ENCODE measurements at regions not wholly inside any gene's neighbourhood (a gene's known extent, or its start where the extent isn't known, plus 50 kb on each side); places are given as distances from the start of the nearest gene placed in this dataset.

GRCh38 chr16:80277182-80277581 lies 263.6 kb upstream of the DYNLRB2 start:
- no peak for TF ChIP-seq POLR2AphosphoS5 (IDR thresholded peaks at IDR 0.05; ENCODE audit: low read depth, low read length)
- no peak for TF ChIP-seq POLR2A (IDR thresholded peaks at IDR 0.05; ENCODE audit: low read depth, low read length)
- no peak for TF ChIP-seq TAF1 (IDR thresholded peaks at IDR 0.05; ENCODE audit: low read depth, low read length)
